ENCODE measurements at regions not wholly inside any gene's neighbourhood (a gene's known extent, or its start where the extent isn't known, plus 50 kb on each side); places are given as distances from the start of the nearest gene placed in this dataset.

- TF ChIP-seq SMC3 (conservative IDR thresholded peaks at IDR 0.05; ENCODE audit: poor library complexity) (no peak), POLR2AphosphoS5 (IDR thresholded peaks at IDR 0.05) (no peak), MXI1 (conservative IDR thresholded peaks at IDR 0.05; ENCODE audit: poor library complexity, severe bottlenecking) (no peak), TAF1 (IDR thresholded peaks at IDR 0.05; ENCODE audit: low read depth) (no peak), EZH2 (IDR thresholded peaks at IDR 0.05; ENCODE audit: borderline replicate concordance, insufficient read depth, low read length, poor library complexity, severe bottlenecking) (no peak), EP300 (conservative IDR thresholded peaks at IDR 0.05; ENCODE audit: poor library complexity, severe bottlenecking) (no peak), RAD21 (conservative IDR thresholded peaks at IDR 0.05) (no peak)
- TF ChIP-seq, protein P1, sequence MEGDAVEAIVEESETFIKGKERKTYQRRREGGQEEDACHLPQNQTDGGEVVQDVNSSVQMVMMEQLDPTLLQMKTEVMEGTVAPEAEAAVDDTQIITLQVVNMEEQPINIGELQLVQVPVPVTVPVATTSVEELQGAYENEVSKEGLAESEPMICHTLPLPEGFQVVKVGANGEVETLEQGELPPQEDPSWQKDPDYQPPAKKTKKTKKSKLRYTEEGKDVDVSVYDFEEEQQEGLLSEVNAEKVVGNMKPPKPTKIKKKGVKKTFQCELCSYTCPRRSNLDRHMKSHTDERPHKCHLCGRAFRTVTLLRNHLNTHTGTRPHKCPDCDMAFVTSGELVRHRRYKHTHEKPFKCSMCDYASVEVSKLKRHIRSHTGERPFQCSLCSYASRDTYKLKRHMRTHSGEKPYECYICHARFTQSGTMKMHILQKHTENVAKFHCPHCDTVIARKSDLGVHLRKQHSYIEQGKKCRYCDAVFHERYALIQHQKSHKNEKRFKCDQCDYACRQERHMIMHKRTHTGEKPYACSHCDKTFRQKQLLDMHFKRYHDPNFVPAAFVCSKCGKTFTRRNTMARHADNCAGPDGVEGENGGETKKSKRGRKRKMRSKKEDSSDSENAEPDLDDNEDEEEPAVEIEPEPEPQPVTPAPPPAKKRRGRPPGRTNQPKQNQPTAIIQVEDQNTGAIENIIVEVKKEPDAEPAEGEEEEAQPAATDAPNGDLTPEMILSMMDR (IDR thresholded peaks at IDR 0.05; ENCODE audit: poor library complexity, severe bottlenecking) = no peak
- TF ChIP-seq, protein P2, sequence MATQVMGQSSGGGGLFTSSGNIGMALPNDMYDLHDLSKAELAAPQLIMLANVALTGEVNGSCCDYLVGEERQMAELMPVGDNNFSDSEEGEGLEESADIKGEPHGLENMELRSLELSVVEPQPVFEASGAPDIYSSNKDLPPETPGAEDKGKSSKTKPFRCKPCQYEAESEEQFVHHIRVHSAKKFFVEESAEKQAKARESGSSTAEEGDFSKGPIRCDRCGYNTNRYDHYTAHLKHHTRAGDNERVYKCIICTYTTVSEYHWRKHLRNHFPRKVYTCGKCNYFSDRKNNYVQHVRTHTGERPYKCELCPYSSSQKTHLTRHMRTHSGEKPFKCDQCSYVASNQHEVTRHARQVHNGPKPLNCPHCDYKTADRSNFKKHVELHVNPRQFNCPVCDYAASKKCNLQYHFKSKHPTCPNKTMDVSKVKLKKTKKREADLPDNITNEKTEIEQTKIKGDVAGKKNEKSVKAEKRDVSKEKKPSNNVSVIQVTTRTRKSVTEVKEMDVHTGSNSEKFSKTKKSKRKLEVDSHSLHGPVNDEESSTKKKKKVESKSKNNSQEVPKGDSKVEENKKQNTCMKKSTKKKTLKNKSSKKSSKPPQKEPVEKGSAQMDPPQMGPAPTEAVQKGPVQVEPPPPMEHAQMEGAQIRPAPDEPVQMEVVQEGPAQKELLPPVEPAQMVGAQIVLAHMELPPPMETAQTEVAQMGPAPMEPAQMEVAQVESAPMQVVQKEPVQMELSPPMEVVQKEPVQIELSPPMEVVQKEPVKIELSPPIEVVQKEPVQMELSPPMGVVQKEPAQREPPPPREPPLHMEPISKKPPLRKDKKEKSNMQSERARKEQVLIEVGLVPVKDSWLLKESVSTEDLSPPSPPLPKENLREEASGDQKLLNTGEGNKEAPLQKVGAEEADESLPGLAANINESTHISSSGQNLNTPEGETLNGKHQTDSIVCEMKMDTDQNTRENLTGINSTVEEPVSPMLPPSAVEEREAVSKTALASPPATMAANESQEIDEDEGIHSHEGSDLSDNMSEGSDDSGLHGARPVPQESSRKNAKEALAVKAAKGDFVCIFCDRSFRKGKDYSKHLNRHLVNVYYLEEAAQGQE (IDR thresholded peaks at IDR 0.05; ENCODE audit: borderline replicate concordance) = no peak
Measured at GRCh38 chr16:72308396-72308795, 136.4 kb upstream of the PMFBP1 start.
